Glomerular visceral epithelial cell (primary cell): ENCODE measurements at regions not wholly inside any gene's neighbourhood (a gene's known extent, or its start where the extent isn't known, plus 50 kb on each side); places are given as distances from the start of the nearest gene placed in this dataset.

Experiments
- DNase-seq: peaks from one replicate; pipeline ENCODE4 v3.0.0-alpha.2; 2016; ENCODE audit errors: extremely low spot score

DNA sequence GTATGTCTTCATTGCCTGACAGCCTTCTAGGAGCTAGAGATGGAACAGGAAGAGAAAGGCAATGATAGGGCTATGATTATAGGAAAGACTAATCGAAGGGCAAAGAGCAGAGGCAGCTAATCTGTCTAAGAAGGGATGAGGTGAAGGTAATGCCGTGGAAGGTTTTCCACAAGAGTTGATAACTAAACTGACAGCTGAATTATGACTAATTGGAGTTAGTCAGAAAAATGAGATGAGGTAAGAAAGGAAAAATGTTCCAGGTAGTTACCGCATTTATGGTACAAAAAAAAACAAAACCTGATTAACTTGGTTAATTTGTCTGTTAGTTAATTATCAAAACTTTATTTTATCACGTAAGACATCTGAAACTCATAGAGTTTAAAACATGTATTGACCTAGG, 260.3 kb downstream of the SLITRK6 start:
- DNase-seq, result no peak

DNA sequence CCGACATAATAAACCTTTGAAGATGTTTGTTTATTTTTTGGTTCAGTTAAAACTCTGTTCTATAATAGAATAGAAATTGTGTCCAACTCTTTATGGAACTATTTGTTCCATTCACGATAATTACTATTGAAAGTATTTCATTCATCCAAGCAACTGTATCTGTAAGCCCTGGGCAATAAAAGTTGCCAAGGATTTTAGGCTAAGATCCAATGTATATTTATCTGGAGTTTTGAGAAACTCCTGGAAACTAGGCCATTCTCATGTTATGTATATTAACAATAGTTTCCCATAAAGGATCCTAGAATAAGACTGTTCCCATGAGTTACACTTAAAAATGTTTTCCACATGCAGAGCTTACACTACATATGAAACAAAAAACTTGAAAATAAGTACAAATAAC, 261.6 kb downstream of the SLITRK6 start:
- DNase-seq, result no peak

DNA sequence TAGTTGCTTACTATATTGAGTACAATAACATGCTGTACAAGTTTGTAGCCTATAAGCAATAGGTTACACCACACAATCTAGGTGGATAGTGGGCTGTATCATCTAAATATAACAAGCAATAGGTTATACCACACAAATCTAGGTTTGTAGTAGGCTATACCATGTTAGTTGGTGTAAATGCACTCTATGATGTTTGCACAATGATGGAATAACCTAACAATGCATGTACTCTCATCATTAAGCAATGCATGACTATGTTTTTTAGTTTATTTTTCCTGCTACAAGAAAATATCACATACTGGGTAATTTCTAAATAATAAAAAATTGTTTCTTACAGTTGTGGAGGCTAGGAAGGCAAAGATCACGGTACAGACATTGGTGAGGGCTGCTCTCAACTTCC, 262.5 kb downstream of the SLITRK6 start:
- DNase-seq, result no peak

DNA sequence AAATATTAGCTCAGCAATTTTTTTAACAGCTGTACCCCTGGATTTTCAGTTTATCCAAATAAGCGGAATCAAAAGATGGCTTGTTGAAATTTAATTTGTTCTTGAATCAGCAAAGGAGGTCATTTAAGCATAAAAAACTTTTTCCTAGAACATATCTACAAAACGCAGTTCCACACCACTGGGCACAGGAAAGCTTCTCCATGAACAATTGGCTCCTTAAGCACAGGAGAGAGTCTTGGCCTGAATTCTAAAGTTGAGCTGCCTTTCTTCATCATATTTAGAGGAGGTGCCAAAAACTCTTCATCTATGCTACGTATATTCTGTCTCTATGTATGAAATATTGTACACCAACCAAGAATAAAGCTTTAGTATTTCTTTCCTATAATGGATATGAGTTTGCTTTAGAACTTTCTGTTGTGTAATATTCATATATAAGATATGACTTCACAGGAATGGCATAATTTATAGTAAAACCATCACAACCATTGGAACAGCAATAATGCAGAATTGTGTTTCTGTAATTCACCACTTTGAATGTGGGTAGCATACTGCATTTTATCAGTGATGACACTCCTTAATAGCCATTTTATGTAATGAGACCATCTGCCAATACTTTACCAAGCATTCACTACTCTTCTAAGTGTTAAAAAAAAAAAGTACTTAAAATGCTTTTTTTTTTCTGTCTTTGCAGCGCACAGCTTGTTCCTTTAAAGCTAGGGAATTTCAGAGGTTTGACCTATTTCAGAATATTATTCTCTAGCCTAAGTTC, 263.7 kb downstream of the SLITRK6 start:
- no peak for DNase-seq

DNA sequence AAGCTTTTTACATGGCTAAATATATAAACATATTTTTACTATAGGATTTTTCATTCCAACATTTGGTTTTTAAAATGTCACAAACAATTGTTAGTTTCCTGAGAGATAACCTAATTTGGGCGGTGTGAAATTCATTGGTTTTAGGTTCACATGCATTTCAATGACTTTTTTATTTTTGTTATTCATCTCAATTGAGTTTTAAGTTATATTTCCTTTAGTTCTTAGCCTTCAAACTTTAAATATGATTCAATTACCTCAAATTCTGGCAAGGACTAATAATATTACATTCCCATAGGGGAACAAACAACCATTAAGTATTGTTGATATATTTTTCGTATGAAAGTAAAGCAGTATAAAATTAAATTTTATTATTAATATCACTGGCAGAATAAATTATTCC, 265.3 kb downstream of the SLITRK6 start:
- DNase-seq, result no peak

DNA sequence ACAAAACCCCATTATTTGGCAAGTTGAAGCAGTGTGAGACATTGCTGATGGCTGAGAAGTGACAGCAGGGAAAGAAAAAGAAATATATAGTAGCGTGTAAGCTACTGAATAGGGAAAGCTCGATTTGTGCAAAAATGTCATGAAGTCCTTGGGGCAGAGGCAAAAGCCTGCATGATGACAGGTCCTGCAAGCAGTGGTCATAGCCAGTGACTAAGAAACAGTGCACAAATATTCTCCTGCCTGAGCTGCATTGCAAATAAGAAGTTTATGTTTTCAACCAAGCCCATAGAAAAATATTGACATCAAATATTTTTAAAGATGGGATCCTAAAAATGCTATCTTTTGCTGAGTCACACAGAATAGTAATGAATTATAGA, 270.0 kb downstream of the SLITRK6 start:
- DNase-seq, result no peak

DNA sequence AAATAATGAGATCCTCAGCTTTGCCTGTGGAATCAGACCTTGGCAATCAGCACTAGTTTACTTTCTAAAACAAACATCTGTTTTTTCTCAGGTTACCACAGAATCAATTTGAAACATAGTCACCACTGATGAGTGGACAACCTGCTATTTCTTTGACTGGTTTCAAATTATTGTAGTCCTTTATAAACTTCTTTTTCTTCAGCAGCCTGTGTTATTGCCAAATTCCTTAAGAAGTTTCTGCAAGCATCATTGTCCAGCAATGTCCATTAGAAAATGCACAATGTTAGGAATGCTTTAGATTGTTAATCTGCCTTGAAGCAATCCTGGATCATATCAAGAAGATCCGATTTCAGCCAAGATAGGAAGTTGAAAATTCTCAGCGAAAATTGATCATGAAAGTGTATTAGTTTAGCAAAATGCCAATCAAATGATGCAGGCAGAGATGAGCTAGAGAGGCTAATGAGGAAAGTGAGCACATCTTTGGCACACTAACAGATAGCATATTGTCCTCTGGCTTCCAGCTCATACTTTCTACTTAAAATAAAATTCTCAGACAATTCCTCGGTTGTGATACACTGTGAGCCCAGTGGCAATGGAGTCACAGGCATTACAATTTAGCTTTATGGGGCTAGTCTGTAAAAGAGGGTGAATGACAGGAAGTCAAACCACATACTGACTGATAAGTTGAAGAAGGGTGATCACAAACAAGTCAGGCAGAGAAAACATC, 270.6 kb downstream of the SLITRK6 start:
- DNase-seq, result no peak

DNA sequence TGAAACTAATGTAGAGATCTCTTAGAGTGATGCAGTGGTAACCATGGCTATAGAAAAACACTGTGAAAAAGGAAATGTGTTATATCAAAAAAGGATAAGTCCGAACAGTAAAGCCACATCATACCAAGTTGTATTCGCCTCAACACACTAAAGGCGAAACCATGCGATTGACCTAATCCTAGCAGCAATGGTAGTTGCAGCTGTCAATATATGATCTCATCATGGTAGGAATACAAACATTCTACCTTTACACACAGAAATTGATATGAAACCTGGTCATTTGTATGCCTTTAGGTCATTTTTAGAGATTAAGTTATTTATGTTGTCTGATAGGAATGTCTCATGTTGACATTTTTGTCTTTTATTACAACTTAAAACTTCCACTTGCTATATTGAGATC, 271.9 kb downstream of the SLITRK6 start:
- no peak for DNase-seq

DNA sequence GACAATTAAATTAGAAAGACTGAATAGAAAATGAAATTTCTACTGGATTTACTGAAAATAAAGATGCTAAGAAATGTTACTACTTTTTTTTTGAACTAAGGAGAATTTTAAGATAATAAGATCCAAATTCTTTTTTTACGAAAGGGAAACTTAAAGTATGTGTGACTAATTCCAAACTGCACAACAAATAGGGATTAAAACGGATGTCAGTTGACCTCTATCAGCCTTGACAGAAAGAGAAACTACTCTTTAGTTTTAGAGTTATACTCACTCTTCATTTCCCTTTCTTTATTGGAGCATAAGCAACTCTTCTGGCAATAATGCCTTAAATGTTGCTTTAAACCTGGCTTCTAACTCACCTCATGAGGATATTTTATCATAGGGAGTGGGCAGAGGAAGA, 273.8 kb downstream of the SLITRK6 start:
- no peak for DNase-seq

DNA sequence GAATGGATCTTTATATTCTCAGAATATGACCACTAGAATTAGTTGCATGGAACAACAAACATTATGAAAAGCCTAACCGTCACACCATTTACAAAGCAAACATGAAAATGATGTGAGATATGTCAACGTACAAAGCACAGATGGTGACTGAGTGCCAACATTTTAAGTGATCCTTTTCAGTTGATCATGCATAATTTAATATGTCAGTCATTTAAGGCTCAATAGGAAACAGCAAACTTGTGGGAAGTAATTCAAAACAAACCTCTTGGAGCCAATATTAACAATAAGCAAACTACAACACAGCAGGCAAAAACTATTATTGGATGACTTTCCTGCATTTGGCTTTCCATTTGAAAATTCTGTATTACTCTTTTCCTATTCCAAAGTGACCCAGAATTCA, 277.6 kb downstream of the SLITRK6 start:
- no peak for DNase-seq

DNA sequence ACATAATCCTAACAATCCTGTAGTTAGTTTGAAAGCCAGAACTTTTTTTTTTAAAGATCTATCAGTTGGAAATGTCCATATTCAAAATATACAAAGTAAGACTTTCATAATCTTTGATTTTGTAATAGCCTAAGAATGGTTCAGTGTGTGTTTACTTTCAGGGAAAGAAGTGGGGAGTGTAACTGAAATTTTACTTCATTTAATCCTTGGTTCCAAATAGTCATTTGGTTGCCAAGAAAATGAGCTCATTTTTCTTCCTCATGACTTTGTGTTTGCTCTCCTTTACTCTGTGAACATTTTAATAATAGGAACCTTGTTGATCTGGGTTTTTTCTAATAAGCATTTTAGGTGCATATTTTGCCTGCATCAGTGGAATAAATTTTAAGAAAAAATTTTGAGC, 278.8 kb downstream of the SLITRK6 start:
- DNase-seq, result no peak

DNA sequence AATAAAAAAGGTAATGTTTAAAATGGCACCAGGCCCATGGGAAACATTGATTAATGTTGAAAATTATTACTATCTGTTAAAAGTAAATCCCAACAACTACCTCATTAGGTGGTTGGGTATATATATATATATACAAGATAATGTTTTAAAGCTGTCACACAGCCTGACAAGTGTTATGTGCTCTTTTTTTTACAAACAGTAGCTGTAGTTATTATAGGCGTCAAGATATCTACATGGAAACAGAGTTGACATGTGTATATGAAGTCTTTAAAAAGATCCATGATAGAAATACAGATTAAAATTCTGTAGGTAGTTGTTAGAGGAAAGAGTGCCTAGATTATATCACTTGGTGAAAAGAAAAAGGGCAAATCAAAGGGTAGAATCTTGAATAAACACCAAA, 279.9 kb downstream of the SLITRK6 start:
- no peak for DNase-seq

DNA sequence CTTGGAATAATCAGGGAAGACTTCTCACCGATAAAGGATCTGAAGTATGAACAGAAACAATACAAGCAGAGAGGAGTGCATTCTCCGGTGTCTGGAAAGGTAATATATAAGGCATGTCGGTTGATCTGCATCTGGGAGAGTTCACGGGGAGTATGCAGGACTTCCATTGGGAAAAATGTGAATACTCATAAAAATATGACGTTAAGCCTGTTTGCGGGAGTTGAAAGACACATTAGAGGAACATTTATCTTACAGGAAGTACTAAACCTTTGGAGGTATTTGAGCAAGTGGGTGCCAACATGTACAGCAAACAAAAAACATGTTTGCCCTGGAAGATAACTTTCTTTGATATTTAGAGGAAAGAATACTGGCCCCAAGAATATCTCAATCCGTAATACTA, 286.8 kb downstream of the SLITRK6 start:
- no peak for DNase-seq

DNA sequence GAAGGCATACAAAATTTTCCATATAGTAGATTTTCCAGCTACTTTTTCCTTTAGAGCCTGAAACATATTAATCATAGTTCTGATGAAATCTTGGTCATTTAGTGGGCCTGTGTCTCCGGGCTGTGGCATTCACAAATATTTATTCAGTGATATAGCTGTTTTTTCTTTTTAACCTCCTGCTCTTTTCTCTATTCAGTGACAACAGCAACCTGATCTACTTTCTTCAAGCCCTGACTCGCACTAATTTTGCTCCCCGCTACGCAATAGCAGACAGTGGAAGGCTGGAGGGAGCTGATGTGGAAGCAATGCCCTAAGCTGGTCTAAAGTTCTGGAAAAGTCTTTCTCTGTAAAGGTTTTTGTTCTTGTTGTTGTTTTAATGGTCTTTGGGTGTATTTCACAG, 289.7 kb downstream of the SLITRK6 start:
- no peak for DNase-seq

DNA sequence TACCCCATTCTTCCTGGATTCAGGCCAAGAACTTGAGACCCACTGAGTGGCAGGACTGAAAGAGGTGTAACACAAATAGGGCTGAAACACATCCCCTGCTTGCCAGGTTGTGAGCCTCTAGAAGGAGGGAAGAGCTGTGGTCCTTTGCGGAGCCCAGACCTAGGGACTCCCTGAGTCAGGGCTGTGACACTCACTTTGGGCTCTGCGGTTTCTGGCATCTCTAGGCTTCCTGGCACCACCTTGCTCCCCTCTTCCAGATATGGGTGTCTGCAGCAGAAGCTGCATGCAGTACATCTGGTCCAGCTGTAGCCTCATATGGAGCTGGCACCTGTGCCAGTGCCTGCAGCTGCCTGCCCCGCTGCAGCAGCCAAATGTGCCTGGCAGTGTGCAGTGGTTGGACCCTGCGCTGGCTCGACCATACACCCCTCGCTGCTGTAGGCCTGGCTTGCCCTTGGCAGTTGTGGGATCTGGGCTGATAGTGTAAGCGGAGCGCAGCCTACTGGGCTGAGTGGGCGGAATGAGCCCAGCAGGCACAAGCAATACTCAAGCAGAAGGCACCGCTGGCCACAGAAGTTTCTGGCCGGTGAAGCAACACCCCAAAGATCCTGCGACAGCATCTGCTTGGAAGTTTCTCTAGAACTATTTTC, 290.4 kb downstream of the SLITRK6 start:
- DNase-seq, result no peak

DNA sequence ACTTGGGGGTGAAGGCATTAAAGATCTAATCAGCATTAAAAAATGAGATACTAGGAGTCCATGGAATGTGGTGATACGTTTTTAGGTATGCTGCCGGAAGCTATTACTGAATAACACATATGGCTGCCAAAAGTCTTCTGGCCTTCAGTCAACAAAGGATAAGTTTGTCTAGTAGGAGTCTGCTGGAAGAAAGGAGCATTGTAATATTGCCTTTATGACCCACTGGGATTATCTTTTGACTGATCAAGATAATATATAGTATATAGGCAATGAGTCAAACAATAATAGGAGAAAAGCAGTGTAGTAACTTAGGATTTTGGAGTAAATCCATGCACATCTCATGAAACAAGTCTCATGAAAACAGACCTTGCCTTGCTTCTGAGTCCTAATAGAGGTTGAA, 295.4 kb downstream of the SLITRK6 start:
- no peak for DNase-seq

DNA sequence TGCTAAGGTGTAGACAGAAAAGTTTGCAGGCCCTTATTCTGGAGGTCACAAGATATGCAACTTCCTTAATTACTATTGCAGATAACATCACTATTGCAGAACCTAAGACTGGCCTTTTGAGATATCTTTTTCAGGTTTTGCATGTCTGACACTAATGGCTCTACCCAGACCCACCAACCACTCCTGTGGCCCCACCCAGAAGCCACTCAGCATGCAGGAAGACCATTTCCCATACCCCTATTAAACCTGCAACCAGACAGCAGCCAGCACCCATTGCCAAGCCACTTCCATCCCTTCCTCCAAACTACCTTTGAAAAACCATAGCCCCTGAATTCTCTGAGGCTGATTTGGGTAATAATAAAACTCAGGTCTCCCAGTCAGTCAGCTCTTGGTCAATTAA, 297.6 kb downstream of the SLITRK6 start:
- DNase-seq, result no peak

DNA sequence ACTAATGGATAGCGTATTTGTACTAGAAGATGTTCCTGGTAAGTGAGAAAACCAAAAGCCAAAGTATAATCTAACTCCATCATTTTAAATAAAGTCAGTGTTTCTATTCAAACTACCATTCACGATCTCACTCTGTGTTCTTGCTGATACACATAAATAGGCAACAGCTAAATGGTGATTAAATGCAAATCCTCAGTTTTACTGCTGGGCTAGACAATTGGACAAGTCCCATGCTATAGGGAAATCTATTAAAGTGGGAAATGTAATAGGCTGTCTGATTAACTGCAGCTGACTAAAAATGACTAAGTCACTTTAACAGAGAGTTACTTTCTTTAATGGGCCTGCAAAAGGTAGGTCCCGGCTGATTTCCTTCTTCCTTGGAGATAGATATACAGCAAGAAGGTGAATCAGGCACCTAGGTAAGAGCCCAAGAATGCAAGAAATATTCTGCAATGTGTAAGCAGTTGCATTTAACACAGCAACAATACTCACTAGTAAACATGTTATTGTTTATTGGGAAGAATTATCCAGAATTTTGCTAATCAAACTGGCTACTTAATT, 298.4 kb downstream of the SLITRK6 start:
- no peak for DNase-seq

DNA sequence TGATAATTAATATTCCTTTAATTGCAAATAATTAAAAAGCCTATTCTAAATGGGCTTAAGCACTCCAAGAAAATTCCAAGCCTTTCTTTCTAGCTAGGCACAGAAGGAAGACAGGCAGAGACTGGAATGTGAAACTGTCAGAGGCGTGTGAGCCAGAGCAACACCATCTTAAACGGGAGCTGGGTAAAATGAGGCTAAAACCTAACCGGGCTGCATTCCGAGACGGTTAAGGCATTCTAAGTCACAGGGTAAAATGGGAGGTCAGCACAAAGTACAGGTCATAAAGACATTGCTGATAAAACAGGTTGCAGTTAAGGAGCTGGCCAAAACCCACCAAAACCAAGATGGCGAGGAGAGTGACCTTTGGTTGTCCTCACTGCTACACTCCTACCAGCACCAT, 300.4 kb downstream of the SLITRK6 start:
- DNase-seq, result no peak

DNA sequence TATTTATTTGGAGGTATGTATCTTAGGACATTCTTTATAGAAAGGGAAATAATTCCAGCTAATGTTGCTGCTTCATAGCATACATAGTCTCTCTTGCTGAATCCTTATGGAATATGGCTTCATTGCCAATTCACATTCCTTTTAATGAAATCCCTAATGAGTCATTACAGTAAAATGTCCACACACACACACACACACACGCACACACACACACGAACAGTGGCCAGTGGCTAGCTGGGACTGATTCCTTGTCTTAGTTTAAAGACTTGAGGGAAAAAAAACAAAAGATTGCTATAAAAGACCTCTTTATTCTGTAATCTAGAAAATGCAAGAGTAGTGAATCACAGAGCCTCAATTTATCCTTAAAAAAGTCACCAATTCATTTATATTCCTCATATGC, 301.6 kb downstream of the SLITRK6 start:
- peak; percentile 77 for DNase-seq

DNA sequence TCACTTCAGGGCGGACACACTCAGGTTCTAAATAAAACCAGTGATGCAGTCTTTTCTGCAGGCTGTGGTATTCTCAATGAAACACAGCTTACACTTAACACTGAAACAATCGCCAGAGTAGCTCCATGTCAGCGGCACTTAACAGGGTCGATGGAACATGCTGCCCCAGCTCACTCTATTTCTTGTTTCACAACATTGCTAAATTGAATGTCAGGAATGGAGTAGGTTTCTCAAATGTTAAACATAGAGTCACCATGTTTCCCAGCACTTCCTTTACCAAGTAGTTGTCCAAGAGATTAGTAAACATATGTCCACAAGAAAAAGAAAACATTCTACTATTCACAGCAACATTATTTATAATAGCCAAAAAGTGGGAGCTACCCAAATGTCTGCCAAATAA, 306.9 kb downstream of the SLITRK6 start:
- no peak for DNase-seq

DNA sequence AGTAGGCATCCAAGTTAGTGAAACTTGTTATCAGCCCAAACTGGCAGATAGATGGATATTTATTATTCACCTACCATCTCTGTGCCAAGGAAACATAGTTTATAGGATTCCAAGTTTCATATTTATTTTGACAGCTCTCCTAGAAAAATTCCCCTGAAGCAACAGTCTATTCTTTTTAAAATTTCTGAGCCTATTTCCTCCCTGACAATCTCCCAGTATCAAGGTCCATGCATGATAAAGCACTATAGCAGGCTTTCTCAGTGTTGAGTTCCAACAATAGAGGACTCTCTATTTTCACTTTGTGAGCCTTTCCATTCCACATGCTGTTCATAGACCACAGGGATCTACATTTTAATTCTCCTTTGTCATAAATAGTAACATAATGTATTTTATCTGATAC, 312.6 kb downstream of the SLITRK6 start:
- no peak for DNase-seq

DNA sequence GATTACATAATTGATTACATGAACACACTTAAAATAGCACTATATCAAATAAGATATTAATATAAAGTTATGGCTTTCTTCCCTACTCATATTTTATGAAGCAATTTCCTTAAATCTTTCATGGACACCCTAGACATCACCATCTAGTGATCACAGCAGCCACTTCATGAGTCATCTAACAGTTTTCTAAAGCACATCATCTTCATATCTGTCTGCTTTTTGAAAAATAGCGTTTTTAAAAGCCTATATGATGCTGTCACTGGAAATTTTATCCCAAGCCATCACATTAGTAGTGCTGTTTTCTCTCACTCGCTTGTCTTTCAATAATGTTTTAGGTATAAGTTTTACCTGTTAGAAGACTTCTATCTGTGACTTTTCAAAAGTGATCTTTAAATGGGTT, 326.1 kb downstream of the SLITRK6 start:
- DNase-seq, result no peak
